GM13976 (cell line): ENCODE measurements at regions not wholly inside any gene's neighbourhood (a gene's known extent, or its start where the extent isn't known, plus 50 kb on each side); places are given as distances from the start of the nearest gene placed in this dataset.

Source experiments
- DNase-seq: peaks from one replicate; pipeline ENCODE4 v3.0.0; 2012; ENCODE audit warnings: low spot score
- CTCF ChIP-seq: IDR thresholded peaks from 2 replicates; pipeline ENCODE4 v1.5.1; 2012; ENCODE audit warnings: borderline replicate concordance, mild to moderate bottlenecking; ENCODE audit not compliant: insufficient read depth; ENCODE audit errors: extremely low read depth, missing control alignments, control extremely low read depth
- in situ Hi-C: fragments of 300-500 bp; cut with MboI; formaldehyde crosslinking; loops from one replicate; pipeline ENCODE4 v1.12.0; 2022; ENCODE audit warnings: low sequenced_read_pairs, mixed read lengths, inconsistent platforms; ENCODE audit not compliant: unreplicated experiment

GRCh38 chr6:56866917-56867522, 87.9 kb upstream of the BEND6 start:
- in situ Hi-C loops, result loop anchor here (25.0 kb wide), 2 partner anchors 230 to 505 kb away; partner anchors contain the start of gene DST
- DNase-seq, result no peak
- TF ChIP-seq CTCF, result no peak

- no peak for DNase-seq
- no peak for TF ChIP-seq CTCF
- in situ Hi-C loops, result loop anchor here (25.0 kb wide), 2 partner anchors 228 to 503 kb away; partner anchors contain the start of gene DST
Measured at GRCh38 chr6:56865081-56865875, 89.6 kb upstream of the BEND6 start.

GRCh38 chr6:56864171-56864616, 90.7 kb upstream of the BEND6 start:
- no peak for DNase-seq
- no peak for TF ChIP-seq CTCF
- in situ Hi-C loops, result loop anchor here (25.0 kb wide), 2 partner anchors 227 to 502 kb away; partner anchors contain the start of gene DST

- no peak for TF ChIP-seq CTCF
- in situ Hi-C loops, result loop anchor here (25.0 kb wide), 2 partner anchors 226 to 501 kb away; partner anchors contain the start of gene DST
- DNase-seq, result no peak
Measured at GRCh38 chr6:56863366-56863765, 91.5 kb upstream of the BEND6 start.

- no peak for DNase-seq
- no peak for TF ChIP-seq CTCF
- in situ Hi-C loops, result loop anchor here (25.0 kb wide), 2 partner anchors 225 to 500 kb away; partner anchors contain the start of gene DST
Measured at GRCh38 chr6:56862415-56863175, 92.3 kb upstream of the BEND6 start.

- DNase-seq, result no peak
- in situ Hi-C loops, result loop anchor here (25.0 kb wide), 2 partner anchors 223 to 498 kb away; partner anchors contain the start of gene DST
- TF ChIP-seq CTCF, result no peak
Measured at GRCh38 chr6:56860475-56860874, 94.4 kb upstream of the BEND6 start.
